HG03095 (cell line): ENCODE measurements at regions not wholly inside any gene's neighbourhood (a gene's known extent, or its start where the extent isn't known, plus 50 kb on each side); places are given as distances from the start of the nearest gene placed in this dataset.
"Not testable (repeated sequence)": the region's sequence is repeated elsewhere in the genome, so short reads cannot be mapped to it uniquely, and the experiment has no call there.

ENCODE experiments used
- ATAC-seq: cut with Tn5 transposase; IDR thresholded peaks from one replicate; pipeline ENCODE4 v1.9.1; 2021; ENCODE audit warnings: moderate library complexity; ENCODE audit not compliant: unreplicated experiment

- ATAC-seq = no peak
Observed at GRCh38 chr10:35884657-35885071, 242.6 kb upstream of the FZD8 start.

- ATAC-seq = no peak
Observed at GRCh38 chr10:35882422-35883150, 240.5 kb upstream of the FZD8 start.

DNA sequence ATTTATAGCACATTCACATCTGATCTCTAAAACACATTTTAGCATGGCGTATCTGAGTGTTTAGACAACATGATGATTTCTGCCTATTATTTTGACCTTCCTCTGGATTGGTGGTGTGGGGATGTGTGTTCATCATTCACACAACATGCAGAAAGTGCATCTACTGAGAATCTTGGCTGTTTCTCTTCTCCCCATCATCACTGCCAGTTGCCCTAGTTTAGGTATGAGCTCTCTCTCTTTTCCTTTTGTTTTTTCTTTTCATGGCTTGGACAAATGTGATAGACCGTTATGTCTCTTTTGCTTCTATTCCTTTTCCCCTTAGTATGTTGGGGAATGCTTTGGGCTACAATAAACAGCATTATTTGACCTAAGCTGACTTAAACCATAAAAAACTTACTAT lies 239.2 kb upstream of the FZD8 start:
- ATAC-seq = no peak

DNA sequence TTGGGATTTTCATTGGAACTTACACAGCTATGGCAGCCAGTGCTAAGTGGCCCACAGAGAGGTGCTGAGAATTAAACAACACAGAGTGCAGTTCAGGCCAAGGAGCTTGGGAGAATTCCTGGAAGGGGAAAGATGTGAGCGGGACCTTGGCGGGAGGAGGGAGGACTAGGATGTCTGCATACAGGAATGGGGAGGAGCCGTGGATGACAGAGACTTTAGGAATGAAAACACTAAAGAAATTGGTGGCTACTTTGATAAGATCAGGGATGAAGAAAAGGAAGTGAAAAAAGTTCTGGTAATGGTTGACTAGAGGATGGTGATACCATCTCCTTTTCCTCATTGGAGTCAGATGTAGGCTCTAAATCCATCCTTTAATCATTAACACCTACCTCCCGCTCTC lies 234.2 kb upstream of the FZD8 start:
- ATAC-seq = no peak

DNA sequence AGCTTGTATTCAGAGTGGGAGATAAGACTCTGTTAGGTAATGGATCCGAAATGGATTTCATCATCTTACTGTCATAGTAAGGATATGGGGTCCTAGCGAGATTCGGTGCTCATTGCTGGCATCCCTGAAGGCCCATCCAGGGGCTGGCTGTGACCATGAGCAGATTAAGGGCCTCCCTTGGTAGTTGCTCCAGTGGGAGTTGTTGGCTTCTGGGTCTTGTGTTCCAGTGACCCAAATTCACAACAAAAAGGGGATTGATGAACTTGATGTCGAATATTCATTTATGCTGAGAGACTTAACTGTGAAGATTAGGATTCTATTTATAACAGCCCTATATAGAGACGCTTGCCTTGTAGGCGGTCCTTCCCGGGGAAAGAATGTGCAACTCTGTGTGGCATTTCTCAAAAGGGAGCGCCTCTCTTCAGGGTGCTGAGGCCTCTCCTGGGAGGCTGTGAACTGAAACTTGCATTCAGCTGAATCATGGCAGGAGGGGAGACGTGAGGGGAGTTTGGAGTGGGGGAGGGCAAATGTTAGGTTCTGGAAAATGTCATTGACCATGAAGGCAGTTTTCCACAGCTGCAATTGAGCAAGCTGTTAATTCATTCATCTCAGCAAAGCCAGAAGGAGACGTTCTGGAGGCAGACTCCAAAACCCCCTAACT lies 233.1 kb upstream of the FZD8 start:
- no peak for ATAC-seq

- ATAC-seq = no peak
Observed at GRCh38 chr10:35874311-35875015, 232.4 kb upstream of the FZD8 start.

DNA sequence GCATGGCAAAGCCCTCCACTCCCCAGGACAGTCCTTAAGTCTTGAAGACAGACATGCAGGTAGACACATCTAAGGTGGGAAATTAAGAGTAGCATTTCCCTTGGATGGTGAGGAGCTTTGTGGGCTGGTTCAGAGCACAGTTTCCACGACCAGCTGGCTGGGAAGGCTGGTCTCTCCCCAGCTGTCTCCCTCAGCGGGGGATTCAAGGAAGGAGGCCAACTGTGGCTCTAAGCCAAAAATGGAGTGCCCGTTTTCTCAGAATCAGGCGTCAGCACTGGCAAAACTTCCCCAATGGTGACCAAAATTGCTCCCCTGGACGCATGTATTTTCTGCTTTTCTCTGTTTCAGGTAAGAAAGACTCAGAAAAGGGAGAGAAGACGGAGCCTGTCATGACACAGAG lies 230.6 kb upstream of the FZD8 start:
- no peak for ATAC-seq

DNA sequence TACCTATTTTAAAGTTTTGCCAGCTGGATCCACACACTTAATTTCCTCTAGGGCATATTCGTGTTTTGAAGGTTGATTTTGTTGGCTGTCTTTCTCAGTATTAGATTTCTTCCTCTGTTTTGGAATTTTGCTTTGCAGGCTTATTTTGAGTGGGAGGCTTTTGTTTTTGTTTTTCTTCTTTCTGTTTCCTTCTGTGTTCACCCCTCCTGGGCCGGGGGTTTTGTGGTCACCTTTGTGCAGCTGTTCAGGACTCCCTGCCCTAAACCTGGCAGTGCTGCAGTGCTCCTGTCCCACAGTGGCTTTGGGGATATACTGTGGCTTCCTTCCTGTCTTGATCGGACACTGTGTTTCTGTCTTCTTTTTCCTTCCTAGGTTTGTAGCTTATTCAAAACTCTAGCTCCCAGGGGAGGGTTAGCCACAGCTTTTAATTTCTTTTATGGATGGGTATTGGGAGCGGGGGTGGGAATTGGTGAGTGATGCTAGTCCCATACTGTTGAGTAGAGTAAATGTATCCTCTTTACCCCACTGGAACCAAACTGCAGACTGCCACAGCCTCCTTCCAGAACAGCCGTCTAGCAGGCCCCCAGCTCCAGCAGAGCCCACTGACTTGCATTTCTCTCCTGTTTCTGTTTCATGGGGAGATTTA lies 228.7 kb upstream of the FZD8 start:
- no peak for ATAC-seq

DNA sequence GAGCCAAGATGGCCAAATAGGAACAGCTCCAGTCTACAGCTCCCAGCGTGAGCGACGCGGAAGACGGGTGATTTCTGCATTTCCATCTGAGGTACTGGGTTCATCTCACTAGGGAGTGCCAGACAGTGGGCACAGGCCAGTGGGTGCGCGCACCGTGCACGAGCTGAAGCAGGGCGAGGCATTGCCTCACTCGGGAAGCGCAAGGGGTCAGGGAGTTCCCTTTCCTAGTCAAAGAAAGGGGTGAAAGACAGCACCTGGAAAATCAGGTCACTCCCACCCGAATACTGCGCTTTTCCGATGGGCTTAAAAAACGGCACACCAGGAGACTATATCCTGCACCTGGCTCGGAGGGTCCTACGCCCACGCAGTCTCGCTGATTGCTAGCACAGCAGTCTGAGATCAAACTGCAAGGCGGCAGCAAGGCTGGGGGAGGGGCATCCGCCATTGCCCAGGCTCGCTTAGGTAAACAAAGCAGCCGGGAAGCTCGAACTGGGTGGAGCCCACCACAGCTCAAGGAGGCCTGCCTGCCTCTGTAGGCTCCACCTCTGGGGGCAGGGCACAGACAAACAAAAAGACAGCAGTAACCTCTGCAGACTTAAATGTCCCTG lies 216.7 kb upstream of the FZD8 start:
- ATAC-seq = not testable (repeated sequence)

DNA sequence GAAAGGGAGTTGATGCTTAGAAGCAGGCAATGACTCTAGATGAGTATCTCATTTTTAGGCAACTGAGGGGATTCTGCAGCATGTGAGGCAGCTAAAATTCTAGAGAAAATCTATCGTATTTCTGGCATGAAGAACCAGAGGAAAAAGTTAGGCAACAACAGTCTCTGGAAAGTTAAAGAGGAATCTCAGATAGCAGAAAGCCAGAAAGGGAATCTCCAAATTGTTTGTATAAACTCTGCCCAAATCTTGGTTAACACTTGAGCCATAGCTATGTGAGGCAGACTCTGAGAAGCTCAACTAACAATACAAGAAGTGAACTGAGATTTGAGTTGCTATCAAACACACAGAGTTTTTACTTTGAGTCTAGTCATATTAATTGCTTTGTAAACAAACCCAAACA lies 215.8 kb upstream of the FZD8 start:
- ATAC-seq = no peak

DNA sequence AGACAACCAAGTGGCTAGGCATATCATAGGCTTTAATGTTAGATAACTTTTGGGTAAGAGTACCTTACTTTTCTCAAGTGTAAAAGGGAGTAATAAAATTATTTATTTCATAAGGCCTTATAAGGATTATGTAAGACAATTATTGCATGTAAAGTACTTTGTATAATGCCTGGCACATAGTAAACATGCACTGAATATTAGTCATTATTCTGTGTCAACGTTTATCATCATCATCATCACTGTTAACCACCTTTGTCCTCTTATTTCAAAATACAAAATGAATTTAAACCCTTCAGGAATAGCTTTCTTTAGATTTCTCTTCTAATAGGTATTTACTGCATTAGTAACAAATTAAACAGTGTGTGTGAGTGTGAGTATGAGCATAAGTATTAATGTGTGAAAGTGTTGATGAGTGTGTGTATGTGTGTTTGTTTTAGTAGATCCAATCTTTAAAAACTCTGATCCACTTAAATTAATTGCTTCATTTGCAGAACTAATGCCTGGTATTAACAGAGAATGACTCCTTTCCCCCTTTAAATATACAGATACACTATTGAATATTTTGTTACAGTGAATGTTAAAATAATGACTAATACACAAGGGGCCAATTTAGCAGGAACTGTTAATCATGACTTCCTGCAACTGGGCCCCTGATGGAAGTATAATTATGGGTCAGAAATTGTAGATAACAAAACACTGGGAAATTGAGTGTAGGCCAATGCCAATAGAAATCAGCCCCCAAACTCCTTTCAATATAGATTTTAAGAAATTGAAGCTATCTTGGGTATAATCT lies 213.3 kb upstream of the FZD8 start:
- ATAC-seq = no peak

DNA sequence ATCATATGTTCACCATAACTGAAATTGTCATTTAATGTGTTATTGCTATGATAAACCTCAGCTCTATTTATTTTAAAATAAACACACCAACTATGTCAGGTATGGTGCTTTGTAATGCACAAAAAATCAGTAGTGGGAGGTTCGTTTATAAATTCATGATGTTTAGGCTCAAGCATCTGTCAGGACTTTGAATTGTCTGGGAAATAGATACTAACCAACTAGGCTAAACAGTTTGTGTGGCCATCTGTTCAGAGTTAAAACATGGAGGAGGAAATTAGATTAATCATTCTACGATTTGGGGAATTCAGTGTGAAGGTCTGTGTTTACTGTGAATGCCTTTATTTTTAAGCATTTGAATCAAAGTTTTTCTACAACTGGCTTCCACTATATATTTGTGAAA lies 212.6 kb upstream of the FZD8 start:
- ATAC-seq = no peak

GRCh38 chr10:35852721-35853120 lies 210.6 kb upstream of the FZD8 start:
- ATAC-seq = no peak

DNA sequence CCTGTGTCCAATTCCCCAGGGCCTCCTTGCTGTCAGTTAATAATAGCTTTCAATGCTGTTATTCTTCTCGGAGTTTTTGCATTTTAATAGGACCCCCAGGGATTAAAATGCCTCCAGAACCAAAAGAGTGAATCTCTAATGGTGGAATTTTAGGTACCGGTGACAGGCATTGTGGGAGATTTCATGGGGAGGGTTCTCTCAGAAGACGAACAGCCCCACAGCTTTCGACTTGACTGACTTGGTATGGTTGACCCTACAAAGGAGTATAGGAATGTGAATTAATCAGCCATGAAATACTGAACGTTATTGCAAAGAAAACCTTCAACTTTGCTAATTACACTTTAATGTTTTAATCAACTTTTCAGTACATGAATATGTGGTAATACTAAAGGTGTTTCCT lies 206.3 kb upstream of the FZD8 start:
- no peak for ATAC-seq

- no peak for ATAC-seq
Observed at GRCh38 chr10:35844686-35845085, 202.6 kb upstream of the FZD8 start.

- ATAC-seq = no peak
Observed at GRCh38 chr10:35843524-35844181, 201.6 kb upstream of the FZD8 start.

- no peak for ATAC-seq
Observed at GRCh38 chr10:35838054-35838453, 196.0 kb upstream of the FZD8 start.

GRCh38 chr10:35835545-35835944 lies 193.4 kb upstream of the FZD8 start:
- no peak for ATAC-seq

DNA sequence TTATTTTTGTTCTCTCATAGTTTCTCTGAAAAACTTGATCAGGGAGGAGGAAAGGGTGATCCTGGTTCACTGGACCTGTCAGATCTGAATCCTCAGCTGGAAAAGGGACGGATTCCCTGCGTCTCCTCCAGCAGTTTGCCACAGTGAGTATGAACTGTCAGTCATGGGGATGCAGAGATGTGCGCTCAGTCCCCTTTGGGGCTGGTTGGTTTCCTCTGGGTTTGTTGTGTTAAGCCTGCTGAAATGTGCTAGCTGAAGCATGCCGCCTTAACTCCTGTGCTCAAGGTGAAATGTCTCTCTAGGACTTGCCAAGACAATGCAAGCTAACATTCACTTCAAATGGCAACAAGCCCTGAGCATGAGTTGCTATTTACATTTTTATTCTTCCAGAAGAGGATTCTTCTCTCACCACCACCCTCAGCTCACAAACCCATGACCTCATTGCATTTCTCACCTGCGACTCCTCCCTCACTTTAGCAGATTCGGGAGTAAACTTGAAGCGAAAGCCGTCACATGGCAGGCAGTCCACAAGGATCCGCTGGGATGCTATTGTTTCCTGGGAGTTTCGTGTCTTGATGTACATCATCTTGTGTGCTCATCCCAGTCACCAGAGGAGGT lies 192.9 kb upstream of the FZD8 start:
- ATAC-seq = no peak
